Common myeloid progenitor, CD34-positive (primary cell): ENCODE measurements at regions not wholly inside any gene's neighbourhood (a gene's known extent, or its start where the extent isn't known, plus 50 kb on each side); places are given as distances from the start of the nearest gene placed in this dataset.
"Not testable (repeated sequence)": the region's sequence is repeated elsewhere in the genome, so short reads cannot be mapped to it uniquely, and the experiment has no call there.

Experiments
- CTCF ChIA-PET: fragments of 350-600 bp; sonication (Branson Sonifier 250); formaldehyde crosslinking; loops from one replicate; lab custom pipeline; 2021; ENCODE audit warnings: antibody characterized with exemption; lab: Charles Lee
- POLR2A ChIA-PET: fragments of 350-600 bp; sonication (Branson Sonifier 250); formaldehyde crosslinking; loops from one replicate; lab custom pipeline; 2021; ENCODE audit warnings: antibody characterized with exemption; lab: Charles Lee
- DNase-seq, 3 donors: peaks; one replicate each; pipeline versions ENCODE4 v3.0.0 to v3.0.0-alpha.2; 2013
- H3K27ac ChIP-seq, 2 experiments: 1 replicate in 1 of 2; 2 replicates in 1 of 2; pipeline ENCODE4 v1.7.0; 2013; ENCODE audit warnings: inconsistent platforms in 2 of 2, low read length in 2 of 2, mild to moderate bottlenecking in 2 of 2, low read depth in 1 of 2, moderate library complexity in 1 of 2; ENCODE audit not compliant: severe bottlenecking in 2 of 2, insufficient read depth in 1 of 2, poor library complexity in 1 of 2
- H3K27me3 ChIP-seq, 5 experiments: replicated peaks in 2 of 5; 1 replicate in 3 of 5; 2 replicates in 2 of 5; pipeline versions ENCODE4 v1.6.1 to v1.7.0; 2013; ENCODE audit warnings: low read length in 4 of 5, mild to moderate bottlenecking in 2 of 5, moderate library complexity in 2 of 5, inconsistent platforms in 1 of 5; ENCODE audit not compliant: insufficient read depth in 5 of 5, control insufficient read depth in 4 of 5
- H3K36me3 ChIP-seq, 4 experiments: 1 replicate in 2 of 4; 2 replicates in 2 of 4; pipeline versions ENCODE4 v1.6.1 to v1.7.0; 2013; ENCODE audit warnings: low read length in 3 of 4, control low read depth in 1 of 4, mild to moderate bottlenecking in 1 of 4; ENCODE audit not compliant: control insufficient read depth in 4 of 4, insufficient read depth in 4 of 4
- H3K4me1 ChIP-seq, 4 experiments: 1 replicate in 3 of 4; 2 replicates in 1 of 4; pipeline versions ENCODE4 v1.6.1 to v1.7.1; 2013; ENCODE audit warnings: low read length in 3 of 4, mild to moderate bottlenecking in 3 of 4, control low read depth in 1 of 4, inconsistent platforms in 1 of 4, moderate library complexity in 1 of 4; ENCODE audit not compliant: control insufficient read depth in 4 of 4, insufficient read depth in 4 of 4; ENCODE audit errors: control extremely low read depth in 1 of 4
- H3K4me3 ChIP-seq, 7 experiments: 1 replicate in 4 of 7; 2 replicates in 3 of 7; pipeline versions ENCODE4 v1.5.1 to v1.7.0; 2013; ENCODE audit warnings: mild to moderate bottlenecking in 7 of 7, low read length in 6 of 7, moderate library complexity in 6 of 7, inconsistent platforms in 2 of 7, low read depth in 2 of 7, control low read depth in 1 of 7; ENCODE audit not compliant: insufficient read depth in 4 of 7, control insufficient read depth in 1 of 7; ENCODE audit errors: extremely low read depth in 1 of 7
- H3K9me3 ChIP-seq, 5 experiments: 1 replicate in 4 of 5; 2 replicates in 1 of 5; pipeline versions ENCODE4 v1.6.1 to v1.7.1; 2013; ENCODE audit warnings: low read length in 4 of 5, mild to moderate bottlenecking in 2 of 5, inconsistent platforms in 1 of 5, low read depth in 1 of 5, moderate library complexity in 1 of 5; ENCODE audit not compliant: control insufficient read depth in 4 of 5, insufficient read depth in 2 of 5; ENCODE audit errors: control extremely low read depth in 1 of 5
- WGBS: methylation state at CpG from one replicate; pipeline ENCODE4 v1.1.5; 2013; ENCODE audit not compliant: insufficient coverage; 5-methylcytosine and 5-hydroxymethylcytosine counted together

- DNase-seq, result peak; percentile 6 to 41 (median 34)
- H3K27ac ChIP-seq, H3K36me3 ChIP-seq, H3K4me3 ChIP-seq, POLR2A ChIA-PET, CTCF ChIA-PET, H3K27me3 ChIP-seq, H3K4me1 ChIP-seq, H3K9me3 ChIP-seq: not testable (repeated sequence)
- WGBS, result 100% methylated on average over 3 of the region's 4 CpGs
Measured at GRCh38 chr1:100801256-100801655, 81.7 kb downstream of the VCAM1 start.

- POLR2A ChIA-PET, H3K4me3 ChIP-seq, H3K27me3 ChIP-seq, H3K36me3 ChIP-seq, H3K27ac ChIP-seq, DNase-seq, H3K9me3 ChIP-seq, H3K4me1 ChIP-seq: not testable (repeated sequence)
- 93% methylated on average over 3 of the region's 4 CpGs for WGBS
- CTCF ChIA-PET, result interaction anchor here (1.8 kb wide), 1 partner anchor 39 kb away, joined by 4 read pairs; no protein-coding TSS in a partner anchor
Measured at GRCh38 chr1:100803280-100803679, 83.7 kb downstream of the VCAM1 start.

GRCh38 chr1:100806601-100807000 is 87.1 kb downstream of the VCAM1 start:
- WGBS, result 94% methylated on average over 2 of the region's 2 CpGs
- DNase-seq, result no peak

GRCh38 chr1:100810360-100810759 is 84.3 kb downstream of the EXTL2 start:
- 87% methylated on average over 3 of the region's 4 CpGs for WGBS
- DNase-seq, result no peak
- CTCF ChIA-PET, result interaction anchor here (1.2 kb wide), 1 partner anchor 346 kb away, joined by 3 read pairs; no protein-coding TSS in a partner anchor
- Histone ChIP-seq H3K36me3 (no peaks in the 10 kb centered on the region), H3K27me3 (no peaks in the 10 kb centered on the region), H3K27ac (no peak overlapping the region), H3K4me1 (no peaks in the 10 kb centered on the region), H3K4me3 (no peak overlapping the region), H3K9me3 (peaks cover 0 to 3% (median 0%) of the 10 kb centered on the region in 5 experiments)
- POLR2A ChIA-PET, result no interaction called here

More at GRCh38 chr1:100806601-100807000, 87.1 kb downstream of the VCAM1 start:
- H3K4me1 ChIP-seq, result no peaks in the 10 kb centered on the region
- POLR2A ChIA-PET, result no interaction called here
- no peak overlapping the region for H3K27ac ChIP-seq
- no peaks in the 10 kb centered on the region for H3K36me3 ChIP-seq
- CTCF ChIA-PET, result interaction anchor here (2.5 kb wide), 1 partner anchor 11 kb away, joined by 8 read pairs; no protein-coding TSS in a partner anchor
- no peaks in the 10 kb centered on the region for H3K9me3 ChIP-seq
- H3K27me3 ChIP-seq, result no peaks in the 10 kb centered on the region
- H3K4me3 ChIP-seq, result no peak overlapping the region

- Histone ChIP-seq H3K4me3 (no peak overlapping the region), H3K27ac (no peak overlapping the region), H3K4me1 (peaks cover 0 to 4% (median 3%) of the 10 kb centered on the region in 4 experiments), H3K27me3 (no peaks in the 10 kb centered on the region), H3K36me3 (no peaks in the 10 kb centered on the region), H3K9me3 (peaks cover 0 to 3% (median 0%) of the 10 kb centered on the region in 5 experiments)
- WGBS, result 100% methylated on average over 1 of the region's 1 CpG
- DNase-seq, result no peak
- ChIA-PET POLR2A (no interaction called here), CTCF (no interaction called here)
Measured at GRCh38 chr1:100811808-100812207, 82.8 kb downstream of the EXTL2 start.

- POLR2A ChIA-PET, H3K9me3 ChIP-seq, H3K27me3 ChIP-seq, CTCF ChIA-PET, H3K27ac ChIP-seq, H3K4me3 ChIP-seq, H3K36me3 ChIP-seq, H3K4me1 ChIP-seq: not testable (repeated sequence)
- peak in 2 of 3 donors; percentile 45 to 62 for DNase-seq
- 71% methylated on average over 1 of the region's 3 CpGs for WGBS
Measured at GRCh38 chr1:100814938-100815337, 79.7 kb downstream of the EXTL2 start.

- WGBS, result no CpG with 5 or more reads among the region's 3 CpGs
- peaks cover 0 to 4% (median 3%) of the 10 kb centered on the region in 4 experiments for H3K4me1 ChIP-seq
- H3K36me3 ChIP-seq, result no peaks in the 10 kb centered on the region
- H3K27me3 ChIP-seq, result no peaks in the 10 kb centered on the region
- peak; percentile 8 to 76 (median 47) for DNase-seq
- POLR2A ChIA-PET, result no interaction called here
- no peak overlapping the region for H3K27ac ChIP-seq
- CTCF ChIA-PET, result no interaction called here
- no peak overlapping the region for H3K4me3 ChIP-seq
- H3K9me3 ChIP-seq, result peaks cover 0 to 3% (median 0%) of the 10 kb centered on the region in 5 experiments
Measured at GRCh38 chr1:100816049-100816448, 78.6 kb downstream of the EXTL2 start.
